ENCODE measurements at regions not wholly inside any gene's neighbourhood (a gene's known extent, or its start where the extent isn't known, plus 50 kb on each side); places are given as distances from the start of the nearest gene placed in this dataset.

GRCh38 chr6:14506656-14507246 lies 389.2 kb downstream of the CD83 start:
- WGBS, 10 experiments = 67 to 100% (median 89%) methylated on average over 1 to 6 of the region's 6 CpGs

GRCh38 chr6:14509120-14509519 lies 391.5 kb downstream of the CD83 start:
- in situ Hi-C loops (cut with MboI; ENCODE audit: low pct_unique_long_range_greater_than_20kb in 2 of 9, low sequenced_read_pairs in 9 of 9, unreplicated experiment in 9 of 9) = no loop called here
- peak in 1 of 8 experiments; percentile 68 for ATAC-seq (replicated peaks in 6 of 8)
- 17 to 100% (median 86%) methylated on average over 2 to 4 of the region's 5 CpGs; no CpG with 5 or more reads in 2 of the 10 experiments for WGBS, 10 experiments

More at GRCh38 chr6:14506656-14507246, 389.2 kb downstream of the CD83 start:
- Histone ChIP-seq H3K4me3 (no peak overlapping the region), H3K4me1 (replicated peaks in 1 of 2) (peaks cover 4% of the 10 kb centered on the region in 2 donors), H3K27ac (no peak overlapping the region)
- peak in 1 of 8 experiments; percentile 33 for ATAC-seq (replicated peaks in 6 of 8)
- in situ Hi-C loops (cut with MboI; ENCODE audit: low pct_unique_long_range_greater_than_20kb in 2 of 9, low sequenced_read_pairs in 9 of 9, unreplicated experiment in 9 of 9) = no loop called here

GRCh38 chr6:14510038-14510437 lies 392.5 kb downstream of the CD83 start:
- ATAC-seq (replicated peaks in 6 of 8) = no peak
- Histone ChIP-seq H3K4me1 (replicated peaks in 1 of 2) (no peaks in the 10 kb centered on the region), H3K27ac (no peak overlapping the region), H3K4me3 (no peak overlapping the region)
- in situ Hi-C loops (cut with MboI; ENCODE audit: low pct_unique_long_range_greater_than_20kb in 2 of 9, low sequenced_read_pairs in 9 of 9, unreplicated experiment in 9 of 9) = no loop called here
- 71 to 100% (median 88%) methylated on average over 1 to 6 of the region's 6 CpGs; no CpG with 5 or more reads in 3 of the 10 experiments for WGBS, 10 experiments

More at GRCh38 chr6:14509120-14509519, 391.5 kb downstream of the CD83 start:
- Histone ChIP-seq H3K4me3 (no peak overlapping the region), H3K27ac (no peak overlapping the region), H3K4me1 (replicated peaks in 1 of 2) (no peaks in the 10 kb centered on the region)

GRCh38 chr6:14511061-14511586 lies 393.6 kb downstream of the CD83 start:
- WGBS, 10 experiments = 0 to 94% (median 74%) methylated on average over 1 to 2 of the region's 2 CpGs; no CpG with 5 or more reads in 2 of the 10 experiments
- peak in 1 of 8 experiments; percentile 59 for ATAC-seq (replicated peaks in 6 of 8)
- Histone ChIP-seq H3K4me3 (no peak overlapping the region), H3K27ac (no peak overlapping the region), H3K4me1 (replicated peaks in 1 of 2) (no peaks in the 10 kb centered on the region)
- in situ Hi-C loops (cut with MboI; ENCODE audit: low pct_unique_long_range_greater_than_20kb in 2 of 9, low sequenced_read_pairs in 9 of 9, unreplicated experiment in 9 of 9) = no loop called here

GRCh38 chr6:14512246-14512645 lies 394.7 kb downstream of the CD83 start:
- 60 to 100% (median 88%) methylated on average over 1 to 3 of the region's 3 CpGs; no CpG with 5 or more reads in 6 of the 10 experiments for WGBS, 10 experiments
- in situ Hi-C loops (cut with MboI; ENCODE audit: low pct_unique_long_range_greater_than_20kb in 2 of 9, low sequenced_read_pairs in 9 of 9, unreplicated experiment in 9 of 9) = no loop called here
- no peak overlapping the region for H3K4me3 ChIP-seq
- peaks cover 0 to 1% of the 10 kb centered on the region in 2 donors for H3K4me1 ChIP-seq (replicated peaks in 1 of 2)
- no peak for ATAC-seq (replicated peaks in 6 of 8)
- no peak overlapping the region for H3K27ac ChIP-seq

GRCh38 chr6:14513496-14514393 lies 396.2 kb downstream of the CD83 start:
- ATAC-seq (replicated peaks in 6 of 8) = no peak
- Histone ChIP-seq H3K4me1 (replicated peaks in 1 of 2) (peaks cover 0 to 6% of the 10 kb centered on the region in 2 donors), H3K4me3 (no peak overlapping the region), H3K27ac (no peak overlapping the region)
- in situ Hi-C loops (cut with MboI; ENCODE audit: low pct_unique_long_range_greater_than_20kb in 2 of 9, low sequenced_read_pairs in 9 of 9, unreplicated experiment in 9 of 9) = no loop called here
- WGBS, 10 experiments = 61 to 100% (median 83%) methylated on average over 1 to 6 of the region's 7 CpGs; no CpG with 5 or more reads in 1 of the 10 experiments

GRCh38 chr6:14516956-14517355 lies 399.4 kb downstream of the CD83 start:
- ATAC-seq (replicated peaks in 6 of 8) = peak in 3 of 8 experiments; percentile 16 to 63 (median 49)
- in situ Hi-C loops (cut with MboI; ENCODE audit: low pct_unique_long_range_greater_than_20kb in 2 of 9, low sequenced_read_pairs in 9 of 9, unreplicated experiment in 9 of 9) = no loop called here
- H3K27ac ChIP-seq = no peak overlapping the region
- 1 to 91% (median 59%) methylated on average over 6 to 11 of the region's 11 CpGs for WGBS, 10 experiments
- no peak overlapping the region for H3K4me3 ChIP-seq
- H3K4me1 ChIP-seq (replicated peaks in 1 of 2) = peaks cover 0 to 6% of the 10 kb centered on the region in 2 donors

GRCh38 chr6:14517516-14518105 lies 400.0 kb downstream of the CD83 start:
- no peak for ATAC-seq (replicated peaks in 6 of 8)
- Histone ChIP-seq H3K27ac (no peak overlapping the region), H3K4me1 (replicated peaks in 1 of 2) (peaks cover 0 to 6% of the 10 kb centered on the region in 2 donors), H3K4me3 (no peak overlapping the region)
- 20 to 91% (median 87%) methylated on average over 2 to 7 of the region's 7 CpGs for WGBS, 10 experiments
- in situ Hi-C loops (cut with MboI; ENCODE audit: low pct_unique_long_range_greater_than_20kb in 2 of 9, low sequenced_read_pairs in 9 of 9, unreplicated experiment in 9 of 9) = no loop called here

- ATAC-seq (replicated peaks in 6 of 8) = peak in 4 of 8 experiments; percentile 28 to 65 (median 41)
- no peak overlapping the region for H3K27ac ChIP-seq
- no peak overlapping the region for H3K4me3 ChIP-seq
- H3K4me1 ChIP-seq (replicated peaks in 1 of 2) = peaks cover 0 to 6% of the 10 kb centered on the region in 2 donors
- WGBS, 10 experiments = 36 to 86% (median 72%) methylated on average over 4 to 13 of the region's 14 CpGs; no CpG with 5 or more reads in 2 of the 10 experiments
- in situ Hi-C loops (cut with MboI; ENCODE audit: low pct_unique_long_range_greater_than_20kb in 2 of 9, low sequenced_read_pairs in 9 of 9, unreplicated experiment in 9 of 9) = no loop called here
These were observed 401.1 kb downstream of the CD83 start for GRCh38 chr6:14518515-14519217.

GRCh38 chr6:14520029-14520428 lies 402.5 kb downstream of the CD83 start:
- no peak for ATAC-seq (replicated peaks in 6 of 8)
- H3K27ac ChIP-seq = no peak overlapping the region
- no peak overlapping the region for H3K4me3 ChIP-seq
- peaks cover 0 to 6% of the 10 kb centered on the region in 2 donors for H3K4me1 ChIP-seq (replicated peaks in 1 of 2)
- in situ Hi-C loops (cut with MboI; ENCODE audit: low pct_unique_long_range_greater_than_20kb in 2 of 9, low sequenced_read_pairs in 9 of 9, unreplicated experiment in 9 of 9) = no loop called here
- 57 to 100% (median 100%) methylated on average over 1 to 2 of the region's 2 CpGs; no CpG with 5 or more reads in 3 of the 10 experiments for WGBS, 10 experiments

- 50 to 100% (median 86%) methylated on average over 1 to 2 of the region's 2 CpGs for WGBS, 10 experiments
- in situ Hi-C loops (cut with MboI; ENCODE audit: low pct_unique_long_range_greater_than_20kb in 2 of 9, low sequenced_read_pairs in 9 of 9, unreplicated experiment in 9 of 9) = no loop called here
- H3K4me3 ChIP-seq = no peak overlapping the region
- no peak overlapping the region for H3K27ac ChIP-seq
- ATAC-seq (replicated peaks in 6 of 8) = no peak
- H3K4me1 ChIP-seq (replicated peaks in 1 of 2) = peaks cover 0 to 6% of the 10 kb centered on the region in 2 donors
These were observed 403.0 kb downstream of the CD83 start for GRCh38 chr6:14520536-14520935.

GRCh38 chr6:14521141-14521540 lies 403.6 kb downstream of the CD83 start:
- Histone ChIP-seq H3K4me3 (no peak overlapping the region), H3K4me1 (replicated peaks in 1 of 2) (peaks cover 0 to 6% of the 10 kb centered on the region in 2 donors), H3K27ac (no peak overlapping the region)
- in situ Hi-C loops (cut with MboI; ENCODE audit: low pct_unique_long_range_greater_than_20kb in 2 of 9, low sequenced_read_pairs in 9 of 9, unreplicated experiment in 9 of 9) = no loop called here
- WGBS, 10 experiments = 17 to 100% (median 93%) methylated on average over 1 to 5 of the region's 5 CpGs
- ATAC-seq (replicated peaks in 6 of 8) = no peak

Measured in motor neuron (in vitro differentiated cells).